ENCODE measurements at regions not wholly inside any gene's neighbourhood (a gene's known extent, or its start where the extent isn't known, plus 50 kb on each side); places are given as distances from the start of the nearest gene placed in this dataset.
A peak's percentile ranks its signal among the peaks of the same experiment; 100 is the strongest.

DNA sequence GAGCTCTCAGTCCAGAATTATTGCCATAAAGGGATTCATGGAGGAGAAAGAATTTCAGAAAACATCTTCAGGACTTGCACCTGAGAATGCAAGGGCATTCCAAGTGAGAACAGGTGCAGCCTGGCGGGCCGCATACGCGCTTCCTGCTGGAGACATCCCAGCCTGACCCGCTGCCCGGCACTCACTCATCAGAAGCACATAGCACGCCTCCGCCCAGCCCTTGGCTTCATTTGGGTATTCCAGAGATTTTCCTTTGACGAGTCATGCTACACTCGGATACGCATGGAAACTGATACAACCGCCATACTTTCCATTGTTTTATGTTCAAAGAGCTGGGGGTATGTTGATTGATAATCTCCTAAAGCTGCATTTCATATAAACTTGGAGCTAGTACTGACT is 228.0 kb upstream of the ID2 start:
- peaks cover 56% of the 10 kb centered on the region for H3K4me1 Mint-ChIP-seq (ENCODE audit: unreplicated experiment)
- no peaks in the 10 kb centered on the region for H3K36me3 Mint-ChIP-seq
- DNase-seq (ENCODE audit: extremely low spot score, unreplicated experiment): no peak
- no peak overlapping the region for H3K27ac Mint-ChIP-seq
- no peak overlapping the region for H3K4me3 Mint-ChIP-seq
- TF ChIP-seq, protein P1, sequence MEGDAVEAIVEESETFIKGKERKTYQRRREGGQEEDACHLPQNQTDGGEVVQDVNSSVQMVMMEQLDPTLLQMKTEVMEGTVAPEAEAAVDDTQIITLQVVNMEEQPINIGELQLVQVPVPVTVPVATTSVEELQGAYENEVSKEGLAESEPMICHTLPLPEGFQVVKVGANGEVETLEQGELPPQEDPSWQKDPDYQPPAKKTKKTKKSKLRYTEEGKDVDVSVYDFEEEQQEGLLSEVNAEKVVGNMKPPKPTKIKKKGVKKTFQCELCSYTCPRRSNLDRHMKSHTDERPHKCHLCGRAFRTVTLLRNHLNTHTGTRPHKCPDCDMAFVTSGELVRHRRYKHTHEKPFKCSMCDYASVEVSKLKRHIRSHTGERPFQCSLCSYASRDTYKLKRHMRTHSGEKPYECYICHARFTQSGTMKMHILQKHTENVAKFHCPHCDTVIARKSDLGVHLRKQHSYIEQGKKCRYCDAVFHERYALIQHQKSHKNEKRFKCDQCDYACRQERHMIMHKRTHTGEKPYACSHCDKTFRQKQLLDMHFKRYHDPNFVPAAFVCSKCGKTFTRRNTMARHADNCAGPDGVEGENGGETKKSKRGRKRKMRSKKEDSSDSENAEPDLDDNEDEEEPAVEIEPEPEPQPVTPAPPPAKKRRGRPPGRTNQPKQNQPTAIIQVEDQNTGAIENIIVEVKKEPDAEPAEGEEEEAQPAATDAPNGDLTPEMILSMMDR (conservative IDR thresholded peaks at IDR 0.05): no peak
- peaks cover 5% of the 10 kb centered on the region for H3K9me3 Mint-ChIP-seq
- no peaks in the 10 kb centered on the region for H3K27me3 Mint-ChIP-seq

- Mint-ChIP-seq H3K27me3 (no peaks in the 10 kb centered on the region), H3K9me3 (peaks cover 5% of the 10 kb centered on the region), H3K36me3 (no peaks in the 10 kb centered on the region), H3K4me1 (ENCODE audit: unreplicated experiment) (peaks cover 53% of the 10 kb centered on the region), H3K27ac (no peak overlapping the region), H3K4me3 (no peak overlapping the region)
- TF ChIP-seq, protein P1 (conservative IDR thresholded peaks at IDR 0.05): no peak
- DNase-seq (ENCODE audit: extremely low spot score, unreplicated experiment): no peak
Measured at GRCh38 chr2:8454797-8455196, 227.1 kb upstream of the ID2 start.

DNA sequence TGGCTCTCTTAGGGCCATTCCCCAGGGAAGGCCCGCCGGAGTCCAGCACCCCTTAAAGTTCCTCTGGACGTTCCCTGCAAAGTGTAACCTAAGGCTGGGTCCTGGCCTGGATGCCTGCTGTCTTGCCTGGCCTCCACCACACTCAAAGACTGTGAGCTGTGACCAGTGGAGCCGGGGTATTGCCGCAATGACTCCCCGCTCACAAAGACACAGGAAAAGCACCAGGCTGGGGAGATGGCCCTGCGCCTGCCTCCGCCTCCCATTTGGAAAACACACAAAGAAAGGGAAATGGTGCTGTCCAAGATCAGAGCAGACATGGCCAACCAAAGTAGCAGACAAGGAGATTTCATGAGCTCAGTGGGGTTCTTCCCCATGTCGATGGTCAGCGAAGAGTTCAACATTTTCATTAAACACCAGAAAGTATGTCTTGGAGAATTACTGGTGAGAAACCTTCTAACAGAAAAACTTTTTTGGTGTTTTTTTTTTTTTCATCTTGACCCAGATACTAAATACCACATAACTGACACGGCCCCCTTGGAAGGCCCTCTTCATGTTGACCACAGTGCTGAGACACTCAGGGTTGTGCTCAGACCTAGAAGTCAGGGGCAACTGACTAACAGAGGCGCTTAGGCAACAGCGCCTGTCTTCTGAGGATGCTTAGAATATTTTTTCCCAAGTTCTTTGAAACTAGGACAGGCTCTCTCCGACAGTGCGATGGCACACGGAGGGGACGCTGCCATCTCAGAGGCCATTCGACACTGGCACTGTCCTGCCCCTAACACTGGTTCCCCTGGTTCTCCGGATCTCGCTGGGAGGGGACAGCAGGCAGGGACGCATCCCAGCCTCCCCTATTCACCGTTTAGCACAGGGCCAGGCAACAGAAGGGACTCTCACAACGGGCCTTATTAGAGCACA is 226.4 kb upstream of the ID2 start:
- peaks cover under 1% of the 10 kb centered on the region for H3K9me3 Mint-ChIP-seq
- peaks cover 48% of the 10 kb centered on the region for H3K4me1 Mint-ChIP-seq (ENCODE audit: unreplicated experiment)
- no peaks in the 10 kb centered on the region for H3K27me3 Mint-ChIP-seq
- peak overlapping the region; percentile 30 for H3K4me3 Mint-ChIP-seq
- H3K27ac Mint-ChIP-seq: peak overlapping the region; percentile 68
- no peak for DNase-seq (ENCODE audit: extremely low spot score, unreplicated experiment)
- H3K36me3 Mint-ChIP-seq: no peaks in the 10 kb centered on the region
- TF ChIP-seq, protein P1 (conservative IDR thresholded peaks at IDR 0.05): no peak

GRCh38 chr2:8456151-8457091 is 225.4 kb upstream of the ID2 start:
- H3K27ac Mint-ChIP-seq: peak overlapping the region; percentile 68
- TF ChIP-seq, protein P1 (conservative IDR thresholded peaks at IDR 0.05): no peak
- H3K4me1 Mint-ChIP-seq (ENCODE audit: unreplicated experiment): peaks cover 47% of the 10 kb centered on the region
- H3K9me3 Mint-ChIP-seq: no peaks in the 10 kb centered on the region
- no peak for DNase-seq (ENCODE audit: extremely low spot score, unreplicated experiment)
- H3K4me3 Mint-ChIP-seq: peak overlapping the region; percentile 30
- H3K36me3 Mint-ChIP-seq: no peaks in the 10 kb centered on the region
- no peaks in the 10 kb centered on the region for H3K27me3 Mint-ChIP-seq

- TF ChIP-seq, protein P1 (conservative IDR thresholded peaks at IDR 0.05): no peak
- H3K9me3 Mint-ChIP-seq: no peaks in the 10 kb centered on the region
- H3K4me1 Mint-ChIP-seq (ENCODE audit: unreplicated experiment): peaks cover 52% of the 10 kb centered on the region
- no peaks in the 10 kb centered on the region for H3K27me3 Mint-ChIP-seq
- H3K4me3 Mint-ChIP-seq: peak overlapping the region; percentile 82
- H3K27ac Mint-ChIP-seq: peak overlapping the region; percentile 87
- no peak for DNase-seq (ENCODE audit: extremely low spot score, unreplicated experiment)
- no peaks in the 10 kb centered on the region for H3K36me3 Mint-ChIP-seq
Measured at GRCh38 chr2:8457092-8457481, 224.8 kb upstream of the ID2 start.

Data from type B pancreatic cell (in vitro differentiated cells).